HepG2 (cell line): ENCODE measurements at regions not wholly inside any gene's neighbourhood (a gene's known extent, or its start where the extent isn't known, plus 50 kb on each side); places are given as distances from the start of the nearest gene placed in this dataset.

Experiments used
- ATAC-seq: fragments of 200-7000 bp; cut with Tn5 transposase; 3 replicates; pipeline ENCODE4 v1.9.1; 2020; ENCODE audit warnings: mild to moderate bottlenecking, moderate library complexity
- BruUV-seq: library from RNA; stranded (reverse); fragments of 400-500 nt; replicated peaks from 2 replicates; lab custom pipeline; 2021; lab: Mats Ljungman, UMichigan
- CTCF ChIA-PET: fragments of 300-600 bp; formaldehyde crosslinking; extraction: SDS; loops from one replicate; lab custom pipeline; 2021; ENCODE audit warnings: low total read pairs, inconsistent platforms, low intra/inter-chr PET ratio; lab: Yijun Ruan, JAX
- POLR2A ChIA-PET: fragments of 350-600 bp; sonication (Branson Sonifier 250); formaldehyde crosslinking; loops from one replicate; lab custom pipeline; 2020; ENCODE audit warnings: antibody characterized with exemption, inconsistent platforms; lab: Yijun Ruan, JAX
- DNase-seq: peaks from one replicate; pipeline ENCODE4 v3.0.0-alpha.2; 2015; ENCODE audit warnings: low spot score
- FAIRE-seq: peaks from 3 replicates; lab custom pipeline; 2011; peaks lifted over from hg19 to GRCh38; lab: Jason Lieb, UNC
- H2AFZ ChIP-seq: one replicate; pipeline ENCODE4 v1.6.1; 2011; ENCODE audit warnings: low read length, inconsistent platforms
- H3K27ac ChIP-seq: fragments of 300-600 bp; 3 replicates; pipeline ENCODE4 v1.8.0; 2011; ENCODE audit warnings: mixed run types, mild to moderate bottlenecking, mixed read lengths, low read length, inconsistent platforms; ENCODE audit not compliant: insufficient read depth; ENCODE audit errors: extremely low read length
- H3K27me3 ChIP-seq, 2 experiments: fragments of 200-600 bp in 1 of 2; 2 replicates in 1 of 2; 3 replicates in 1 of 2; pipeline versions ENCODE4 v1.6.0 to v1.8.0; 2011; ENCODE audit warnings: low read length in 2 of 2, mild to moderate bottlenecking in 2 of 2, moderate library complexity in 2 of 2, inconsistent platforms in 1 of 2; ENCODE audit not compliant: insufficient read depth in 2 of 2, control insufficient read depth in 1 of 2
- H3K36me3 ChIP-seq, 2 experiments: fragments of 200-600 bp in 1 of 2; replicated peaks in 1 of 2; 2 replicates in 1 of 2; 3 replicates in 1 of 2; pipeline versions ENCODE4 v1.5.1 to v1.8.0; 2011; ENCODE audit warnings: low read length in 2 of 2, inconsistent platforms in 1 of 2; ENCODE audit not compliant: insufficient read depth in 2 of 2, control insufficient read depth in 1 of 2
- H3K4me1 ChIP-seq: 2 replicates; pipeline ENCODE4 v1.5.1; 2012; ENCODE audit warnings: low read length, inconsistent platforms; ENCODE audit not compliant: insufficient read depth
- H3K4me2 ChIP-seq: 2 replicates; pipeline ENCODE4 v1.6.0; 2011; ENCODE audit warnings: low read depth, low read length, inconsistent platforms
- H3K4me3 ChIP-seq, 3 experiments: fragments of 200-600 bp in 1 of 3; sonication (generic), shearing (Covaris generic) in 1 of 3; replicated peaks in 1 of 3; 2 replicates each; pipeline ENCODE4 v1.5.1; 2011 to 2016; ENCODE audit warnings: low read length in 3 of 3, inconsistent platforms in 2 of 3, low read depth in 2 of 3, mild to moderate bottlenecking in 2 of 3, control low read depth in 1 of 3, mixed read lengths in 1 of 3; ENCODE audit not compliant: insufficient read depth in 1 of 3
- H3K79me2 ChIP-seq: one replicate; pipeline ENCODE4 v1.6.1; 2011; ENCODE audit warnings: low read length, inconsistent platforms; ENCODE audit not compliant: insufficient read depth
- H3K9ac ChIP-seq: 2 replicates; pipeline ENCODE4 v1.6.0; 2011; ENCODE audit warnings: mild to moderate bottlenecking, low read depth, low read length, inconsistent platforms; ENCODE audit not compliant: insufficient read depth
- H3K9me3 ChIP-seq: 2 replicates; pipeline ENCODE4 v1.5.1; 2012; ENCODE audit warnings: mild to moderate bottlenecking, low read length
- H4K20me1 ChIP-seq: 2 replicates; pipeline ENCODE4 v1.6.0; 2011; ENCODE audit warnings: inconsistent platforms, mild to moderate bottlenecking, low read length, moderate library complexity; ENCODE audit not compliant: insufficient read depth
- BHLHE40 ChIP-seq: IDR thresholded peaks from 2 replicates; pipeline ENCODE4 v1.6.1; 2011; ENCODE audit warnings: low read length, improper control_type of control experiment
- JUNB ChIP-seq: sonication (generic); formaldehyde crosslinking; IDR thresholded peaks from 2 replicates; pipeline ENCODE4 v1.8.0; 2022; ENCODE audit warnings: missing genetic modification reagents, mild to moderate bottlenecking, borderline replicate concordance
- MAZ ChIP-seq, 2 experiments: sonication (generic) in 1 of 2; formaldehyde crosslinking in 1 of 2; IDR thresholded peaks; 2 replicates each; pipeline versions ENCODE4 v1.5.0 to v1.6.1; 2012 to 2020; ENCODE audit warnings: low read depth in 2 of 2, mild to moderate bottlenecking in 2 of 2, borderline replicate concordance in 1 of 2, improper control_type of control experiment in 1 of 2, low read length in 1 of 2, missing genetic modification reagents in 1 of 2, moderate library complexity in 1 of 2
- SAFB2 ChIP-seq: sonication (generic); formaldehyde crosslinking; IDR thresholded peaks from 2 replicates; pipeline ENCODE4 v1.5.1; 2020; ENCODE audit warnings: missing genetic modification reagents, low read depth, mild to moderate bottlenecking, borderline replicate concordance
- SMAD9 ChIP-seq: sonication (generic); formaldehyde crosslinking; IDR thresholded peaks from 2 replicates; pipeline ENCODE4 v1.5.1; 2020; ENCODE audit warnings: mild to moderate bottlenecking, missing genetic modification reagents
- TAF15 ChIP-seq: fragments of 200-400 bp; formaldehyde crosslinking; IDR thresholded peaks from one replicate; pipeline ENCODE4 v1.6.1; 2018; ENCODE audit warnings: mild to moderate bottlenecking, low read depth, low read length; ENCODE audit not compliant: poor library complexity, severe bottlenecking
- ZNF326 ChIP-seq: sonication (generic); formaldehyde crosslinking; IDR thresholded peaks from 2 replicates; pipeline ENCODE4 v1.4.0; 2020; ENCODE audit warnings: missing genetic modification reagents, borderline replicate concordance
- ZNF382 ChIP-seq: sonication (generic); formaldehyde crosslinking; IDR thresholded peaks from 2 replicates; pipeline ENCODE4 v1.5.0; 2020; ENCODE audit warnings: missing genetic modification reagents, mild to moderate bottlenecking, borderline replicate concordance
- ZNF484 ChIP-seq: sonication (generic); formaldehyde crosslinking; IDR thresholded peaks from 2 replicates; pipeline ENCODE4 v1.5.1; 2020; ENCODE audit warnings: mild to moderate bottlenecking, low read depth, missing genetic modification reagents, borderline replicate concordance
- WGBS: methylation state at CpG from one replicate; pipeline ENCODE4 v1.1.6; 2017; ENCODE audit warnings: low lambda C conversion rate; 5-methylcytosine and 5-hydroxymethylcytosine counted together
- in situ Hi-C: cut with HindIII; loops from 2 replicates; pipeline ENCODE4 v1.10.0; 2017; ENCODE audit warnings: low pct_unique_long_range_greater_than_20kb; ENCODE audit not compliant: extremely low pct_ligation_motif_present
- intact Hi-C: fragments of 100-400 bp; cut with micrococcal nuclease; formaldehyde crosslinking; loops from one replicate; pipeline ENCODE4 v1.10.0; 2022; ENCODE audit not compliant: unreplicated experiment
- TF ChIP-seq, protein P1 (sequence below): IDR thresholded peaks from 2 replicates; pipeline ENCODE4 v1.6.1; 2016

- in situ Hi-C loops (no loop called here), intact Hi-C loops (no loop called here)
- H2AFZ ChIP-seq = no peak overlapping the region
- no peaks in the 10 kb centered on the region for H4K20me1 ChIP-seq
- no peaks in the 10 kb centered on the region for H3K27me3 ChIP-seq
- no peaks in the 10 kb centered on the region for H3K79me2 ChIP-seq
- no peak for FAIRE-seq
- no peak overlapping the region for H3K4me2 ChIP-seq
- H3K27ac ChIP-seq = no peak overlapping the region
- DNase-seq = no peak
- BruUV-seq = no TSS peak
- POLR2A ChIA-PET = no interaction called here
- H3K9me3 ChIP-seq = no peaks in the 10 kb centered on the region
- no peak overlapping the region for H3K9ac ChIP-seq
- H3K4me1 ChIP-seq = no peaks in the 10 kb centered on the region
- no peak overlapping the region for H3K4me3 ChIP-seq
- TF ChIP-seq, protein P1, sequence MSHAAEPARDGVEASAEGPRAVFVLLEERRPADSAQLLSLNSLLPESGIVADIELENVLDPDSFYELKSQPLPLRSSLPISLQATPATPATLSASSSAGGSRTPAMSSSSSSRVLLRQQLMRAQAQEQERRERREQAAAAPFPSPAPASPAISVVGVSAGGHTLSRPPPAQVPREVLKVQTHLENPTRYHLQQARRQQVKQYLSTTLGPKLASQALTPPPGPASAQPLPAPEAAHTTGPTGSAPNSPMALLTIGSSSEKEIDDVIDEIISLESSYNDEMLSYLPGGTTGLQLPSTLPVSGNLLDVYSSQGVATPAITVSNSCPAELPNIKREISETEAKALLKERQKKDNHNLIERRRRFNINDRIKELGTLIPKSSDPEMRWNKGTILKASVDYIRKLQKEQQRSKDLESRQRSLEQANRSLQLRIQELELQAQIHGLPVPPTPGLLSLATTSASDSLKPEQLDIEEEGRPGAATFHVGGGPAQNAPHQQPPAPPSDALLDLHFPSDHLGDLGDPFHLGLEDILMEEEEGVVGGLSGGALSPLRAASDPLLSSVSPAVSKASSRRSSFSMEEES (CRISPR knock-in tag) = no peak
- TF ChIP-seq ZNF382 (CRISPR knock-in tag) (no peak), TAF15 (no peak), SAFB2 (CRISPR knock-in tag) (no peak), ZNF484 (CRISPR knock-in tag) (no peak), JUNB (CRISPR knock-in tag) (no peak), BHLHE40 (no peak), SMAD9 (CRISPR knock-in tag) (no peak), ZNF326 (CRISPR knock-in tag) (no peak), MAZ (IDR thresholded peaks at IDR 0.05; ENCODE audit: borderline replicate concordance, low read depth, low read length) (no peak), MAZ (CRISPR knock-in tag; IDR thresholded peaks at IDR 0.05; ENCODE audit: low read depth) (no peak)
- WGBS = 22% methylated on average over 2 of the region's 2 CpGs
- CTCF ChIA-PET = no interaction called here
- ATAC-seq = no peak
- H3K36me3 ChIP-seq = no peaks in the 10 kb centered on the region
Measured at GRCh38 chr15:85964471-85964870, 115.2 kb upstream of the AGBL1 start.
